ENCODE measurements at regions not wholly inside any gene's neighbourhood (a gene's known extent, or its start where the extent isn't known, plus 50 kb on each side); places are given as distances from the start of the nearest gene placed in this dataset.

DNA sequence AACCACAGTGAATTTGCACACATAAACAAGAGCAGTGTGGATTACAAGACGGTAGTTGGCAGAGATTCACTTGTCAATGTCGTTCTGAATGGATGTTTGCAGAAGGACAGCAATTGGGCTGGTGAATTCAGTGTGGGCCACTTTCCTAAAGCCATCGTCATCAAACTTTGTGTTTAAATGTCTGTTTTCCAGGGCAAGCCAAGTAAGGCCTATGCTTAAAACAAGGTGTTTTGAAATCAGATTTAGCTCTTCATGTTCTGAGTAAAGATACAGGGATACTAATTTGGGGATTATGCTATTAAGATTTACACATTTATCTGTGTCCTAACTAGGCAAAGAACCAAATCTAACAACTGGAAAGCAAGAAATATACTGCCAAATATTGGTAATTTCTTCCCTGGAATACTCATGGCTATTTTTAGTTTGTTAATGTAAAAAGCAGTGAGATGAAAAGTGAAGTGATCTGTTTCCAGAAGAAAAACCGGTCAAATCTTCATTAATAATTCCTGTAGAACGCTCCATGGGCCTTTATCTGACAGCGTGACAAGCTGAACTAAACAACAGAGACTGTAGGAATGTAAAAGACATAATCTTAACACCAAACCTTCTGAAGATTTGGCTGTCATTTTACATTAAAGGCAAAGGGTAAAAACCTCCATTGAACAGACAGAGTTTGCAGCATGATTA, 175.7 kb downstream of the ICOS start:
- no peak for TF ChIP-seq CTCF (IDR thresholded peaks at IDR 0.05)
- no peak for DNase-seq (ENCODE audit: low spot score)
- ATAC-seq (ENCODE audit: low FRiP score), result no peak

DNA sequence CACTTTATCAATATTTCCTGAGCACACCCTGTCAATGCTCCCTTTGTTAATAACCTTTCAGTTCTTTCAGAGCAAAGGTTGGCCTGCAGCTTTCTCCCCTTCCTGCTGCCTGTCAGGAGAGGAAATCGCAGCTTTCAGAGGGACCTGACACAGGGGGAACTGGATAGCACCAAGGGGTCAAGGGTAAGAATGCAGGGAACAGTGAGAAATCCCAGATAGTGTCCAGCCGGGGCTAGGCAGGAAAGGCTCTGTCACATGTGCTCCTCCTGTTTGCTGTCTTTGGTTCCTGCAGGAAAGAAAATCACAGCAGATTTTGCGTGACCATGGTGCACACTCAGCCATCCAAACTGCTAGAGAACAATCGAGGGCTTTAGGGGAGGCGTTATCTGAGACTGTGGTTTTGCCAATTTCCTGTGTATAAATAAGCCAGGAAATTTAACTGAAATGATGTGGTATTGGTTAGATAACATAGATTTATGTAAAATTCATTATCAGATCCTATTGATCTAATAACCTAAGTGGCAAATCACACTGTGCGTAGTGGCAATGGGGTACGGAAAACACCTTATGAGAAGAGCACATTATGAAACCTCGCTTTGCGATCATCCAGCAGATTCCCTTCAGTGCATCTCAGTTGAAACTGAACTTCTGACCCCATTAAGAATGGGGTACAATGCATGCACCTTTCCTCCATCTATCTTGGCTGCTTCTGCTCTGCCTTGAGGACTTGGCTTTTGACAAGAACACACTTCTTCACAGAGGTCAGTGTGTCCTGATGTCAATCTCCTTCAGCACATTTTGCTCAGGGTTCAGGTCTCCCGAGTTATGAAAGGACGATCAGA, 178.0 kb downstream of the ICOS start:
- DNase-seq (ENCODE audit: low spot score) (no peak), ATAC-seq (ENCODE audit: low FRiP score) (no peak)
- TF ChIP-seq CTCF (IDR thresholded peaks at IDR 0.05), result no peak

- DNase-seq (ENCODE audit: low spot score), result no peak
- no peak for TF ChIP-seq CTCF (IDR thresholded peaks at IDR 0.05)
- no peak for ATAC-seq (ENCODE audit: low FRiP score)
These were observed 178.8 kb downstream of the ICOS start for GRCh38 chr2:204115137-204116056.

DNA sequence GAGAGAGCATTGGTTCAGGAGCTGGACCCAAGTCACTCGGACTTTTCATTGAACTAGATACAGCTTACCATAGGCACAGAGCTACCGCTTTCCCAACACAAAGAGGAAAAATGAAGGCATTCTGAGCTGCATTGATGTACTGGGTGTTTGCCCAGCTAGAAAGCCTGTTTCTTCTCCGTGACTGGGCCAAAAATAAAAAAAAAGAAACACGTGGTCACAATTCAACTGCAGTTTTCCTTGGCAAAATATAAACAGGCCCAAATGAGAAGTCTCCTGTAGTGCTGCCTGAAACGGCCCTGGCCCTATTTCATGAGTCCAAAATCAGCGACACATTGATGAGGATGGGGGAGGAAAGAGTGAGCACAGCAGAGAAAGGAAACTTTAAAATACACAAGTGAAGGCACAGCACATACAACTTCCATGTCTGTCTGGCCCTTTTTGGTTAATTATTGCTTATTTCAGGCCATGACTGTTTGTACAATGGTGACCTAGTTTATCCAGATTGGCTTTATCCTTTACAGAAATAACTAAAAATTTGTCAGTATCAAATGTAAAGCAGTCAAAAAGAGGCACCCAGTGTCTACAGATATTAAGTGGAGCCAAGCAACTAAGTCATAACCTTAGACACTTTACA, 179.7 kb downstream of the ICOS start:
- ATAC-seq (ENCODE audit: low FRiP score) (no peak), DNase-seq (ENCODE audit: low spot score) (no peak)
- no peak for TF ChIP-seq CTCF (IDR thresholded peaks at IDR 0.05)

- TF ChIP-seq CTCF (IDR thresholded peaks at IDR 0.05), result no peak
- ATAC-seq (ENCODE audit: low FRiP score), result no peak
- no peak for DNase-seq (ENCODE audit: low spot score)
These were observed 185.9 kb downstream of the ICOS start for GRCh38 chr2:204122425-204122824.

DNA sequence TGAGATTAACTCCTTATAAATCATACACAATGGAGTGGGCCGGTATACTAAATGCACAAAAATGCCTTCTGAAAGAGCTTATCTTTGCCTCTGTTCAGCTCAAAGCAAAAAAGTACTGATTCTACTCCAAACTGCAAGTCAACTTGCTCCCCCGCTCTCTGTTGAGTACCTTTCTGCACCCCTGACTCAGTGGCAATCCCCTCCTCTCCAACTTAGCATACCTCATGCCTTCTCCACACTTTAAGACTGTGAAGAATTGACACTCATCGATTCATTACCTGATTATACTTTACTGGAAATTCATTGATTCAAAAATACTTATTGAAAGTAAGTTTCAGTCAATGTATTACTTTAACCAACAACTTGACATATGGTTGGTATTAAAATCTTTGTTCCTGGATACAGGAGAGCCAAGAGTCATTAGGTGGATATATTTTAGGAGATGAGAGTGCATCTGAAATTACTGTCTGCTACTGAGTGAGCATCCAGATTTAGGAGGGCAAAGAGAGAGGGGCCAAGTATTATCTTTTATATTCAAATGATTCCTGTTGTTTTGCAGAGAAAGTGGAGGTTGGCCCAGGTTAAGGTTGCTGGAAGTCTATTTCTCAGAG, 187.7 kb downstream of the ICOS start:
- no peak for TF ChIP-seq CTCF (IDR thresholded peaks at IDR 0.05)
- no peak for DNase-seq (ENCODE audit: low spot score)
- no peak for ATAC-seq (ENCODE audit: low FRiP score)
